ENCODE measurements at regions not wholly inside any gene's neighbourhood (a gene's known extent, or its start where the extent isn't known, plus 50 kb on each side); places are given as distances from the start of the nearest gene placed in this dataset.

DNA sequence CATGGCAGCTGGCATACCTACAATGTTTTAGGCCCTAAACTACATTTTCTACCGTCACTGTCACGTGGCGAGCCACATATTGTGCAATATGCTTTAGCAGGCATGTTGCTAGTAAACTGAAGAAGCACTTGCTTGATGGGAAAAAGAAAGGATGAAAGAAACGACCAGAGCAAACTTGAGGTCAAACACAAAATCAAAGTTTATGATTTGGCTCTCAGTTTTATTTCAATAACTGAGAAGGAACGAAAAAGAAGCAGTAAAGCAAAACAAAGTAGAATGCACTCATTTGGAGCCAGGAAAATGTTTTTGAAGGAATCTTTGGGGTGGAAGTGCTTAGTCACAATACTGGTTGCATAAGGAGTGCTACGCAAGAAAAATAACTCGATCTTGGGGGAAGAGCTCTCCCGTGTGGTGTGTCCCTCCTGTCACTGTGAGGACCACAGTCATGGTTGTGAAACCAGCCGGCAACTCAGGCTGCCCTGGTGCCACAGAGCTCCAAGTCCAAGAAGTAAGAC lies 349.8 kb downstream of the RBM43 start:
- no peak overlapping the region for H3K56ac ChIP-seq (ENCODE audit: insufficient read length, low read depth, low read length)

More for the DNA sequence above, 349.8 kb downstream of the RBM43 start:
- no peaks in the 10 kb centered on the region for H3K4me1 ChIP-seq (ENCODE audit: insufficient read depth, low read length)
- H2AFZ ChIP-seq (ENCODE audit: low read length): no peak overlapping the region
- Mint-ChIP-seq H3K27ac (peak overlapping the region; percentile 0 to 50 (median 7); a peak in 5 of 7 replicates), H3K36me3 (ENCODE audit: insufficient read depth in 1 of 3, low read depth in 3 of 3) (peaks cover 0 to 2% (median 0%) of the 10 kb centered on the region in 3 experiments; a peak in 2 of 7 replicates), H3K4me3 (no peak overlapping the region), H3K9me3 (no peaks in the 10 kb centered on the region; a peak in 2 of 5 replicates), H3K27me3 (ENCODE audit: low read depth) (no peaks in the 10 kb centered on the region), H3K4me1 (peaks cover 6 to 8% of the 10 kb centered on the region in 2 experiments)
- no peak overlapping the region for H3K4ac ChIP-seq (ENCODE audit: low read depth, low read length)
- H2BK5ac ChIP-seq (ENCODE audit: insufficient read length, low read length): no peak overlapping the region
- H4K20me1 ChIP-seq (ENCODE audit: control insufficient read depth, insufficient read depth, insufficient read length): no peaks in the 10 kb centered on the region
- H2AK5ac ChIP-seq (ENCODE audit: insufficient read length, low read length): no peak overlapping the region
- H3K14ac ChIP-seq (ENCODE audit: insufficient read depth, low read length): no peak overlapping the region
- no peak overlapping the region for H4K8ac ChIP-seq (replicated peaks; ENCODE audit: insufficient read length, low read depth, low read length)
- H3K27ac ChIP-seq (ENCODE audit: insufficient read length, low read depth, low read length): no peak overlapping the region
- H3K79me2 ChIP-seq (ENCODE audit: insufficient read depth, low read length): no peaks in the 10 kb centered on the region
- no peak overlapping the region for H3K18ac ChIP-seq (ENCODE audit: insufficient read length, low read depth, low read length)
- no peak overlapping the region for H3K23ac ChIP-seq (ENCODE audit: insufficient read length, low read depth, low read length)
- no peak overlapping the region for H4K91ac ChIP-seq (ENCODE audit: insufficient read length, low read depth, low read length)
- no peak overlapping the region for H3T11ph ChIP-seq (ENCODE audit: low read length)
- TF ChIP-seq, protein P1, sequence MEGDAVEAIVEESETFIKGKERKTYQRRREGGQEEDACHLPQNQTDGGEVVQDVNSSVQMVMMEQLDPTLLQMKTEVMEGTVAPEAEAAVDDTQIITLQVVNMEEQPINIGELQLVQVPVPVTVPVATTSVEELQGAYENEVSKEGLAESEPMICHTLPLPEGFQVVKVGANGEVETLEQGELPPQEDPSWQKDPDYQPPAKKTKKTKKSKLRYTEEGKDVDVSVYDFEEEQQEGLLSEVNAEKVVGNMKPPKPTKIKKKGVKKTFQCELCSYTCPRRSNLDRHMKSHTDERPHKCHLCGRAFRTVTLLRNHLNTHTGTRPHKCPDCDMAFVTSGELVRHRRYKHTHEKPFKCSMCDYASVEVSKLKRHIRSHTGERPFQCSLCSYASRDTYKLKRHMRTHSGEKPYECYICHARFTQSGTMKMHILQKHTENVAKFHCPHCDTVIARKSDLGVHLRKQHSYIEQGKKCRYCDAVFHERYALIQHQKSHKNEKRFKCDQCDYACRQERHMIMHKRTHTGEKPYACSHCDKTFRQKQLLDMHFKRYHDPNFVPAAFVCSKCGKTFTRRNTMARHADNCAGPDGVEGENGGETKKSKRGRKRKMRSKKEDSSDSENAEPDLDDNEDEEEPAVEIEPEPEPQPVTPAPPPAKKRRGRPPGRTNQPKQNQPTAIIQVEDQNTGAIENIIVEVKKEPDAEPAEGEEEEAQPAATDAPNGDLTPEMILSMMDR (conservative IDR thresholded peaks at IDR 0.05): peak; percentile 20; the same call in 1 of the 3 replicates
- no peak overlapping the region for H2BK120ac ChIP-seq (ENCODE audit: low read depth, low read length, poor library complexity, severe bottlenecking)
- no peak overlapping the region for H2BK12ac ChIP-seq (ENCODE audit: insufficient read length, low read depth, low read length)
- H3K4me2 ChIP-seq (ENCODE audit: insufficient read depth, insufficient read length, low read length): no peak overlapping the region
- DNase-seq: peak; percentile 30
- H4K5ac ChIP-seq (ENCODE audit: insufficient read length, low read depth, low read length): no peak overlapping the region
- H3K27me3 ChIP-seq (ENCODE audit: insufficient read depth, low read length): no peaks in the 10 kb centered on the region
- no peak overlapping the region for H2BK15ac ChIP-seq (ENCODE audit: low read depth, low read length)
- H3K9ac ChIP-seq (ENCODE audit: extremely low read depth, insufficient read length, low read length): no peak overlapping the region
- no peaks in the 10 kb centered on the region for H3K79me1 ChIP-seq (ENCODE audit: insufficient read depth, low read depth, low read length, poor library complexity, severe bottlenecking)
- H3K9me3 ChIP-seq (ENCODE audit: control insufficient read depth, low read depth, low read length): no peaks in the 10 kb centered on the region
- no CpG with 5 or more reads among the region's 9 CpGs for WGBS (ENCODE audit: extremely low coverage, insufficient read length, low lambda C conversion rate)
- H2BK20ac ChIP-seq (ENCODE audit: low read depth, low read length, poor library complexity, severe bottlenecking): no peak overlapping the region
- no peaks in the 10 kb centered on the region for H3K23me2 ChIP-seq (ENCODE audit: insufficient read length, low read depth, low read length, poor library complexity, severe bottlenecking)

Data from H9 (cell line).